ENCODE measurements at regions not wholly inside any gene's neighbourhood (a gene's known extent, or its start where the extent isn't known, plus 50 kb on each side); places are given as distances from the start of the nearest gene placed in this dataset.

DNA sequence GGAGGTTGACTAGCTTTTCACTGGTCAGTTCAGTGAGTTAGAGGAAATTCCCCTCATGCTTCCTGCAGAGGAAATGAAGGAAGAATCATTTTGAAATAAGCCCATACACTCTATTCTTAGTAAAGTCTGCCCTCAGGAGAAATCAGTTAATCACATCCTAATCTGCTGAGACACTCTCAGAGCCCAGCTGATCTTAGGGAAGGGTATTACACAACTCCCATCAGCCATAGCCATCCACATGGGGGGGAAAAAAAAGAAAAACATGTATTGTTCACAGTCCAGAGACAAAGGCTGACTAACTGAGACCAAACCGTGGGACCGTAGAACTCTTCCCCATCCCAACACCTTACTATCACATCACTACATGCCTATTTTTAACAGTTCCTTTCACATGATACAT, 722.3 kb downstream of the CDH8 start:
- no peak for DNase-seq

DNA sequence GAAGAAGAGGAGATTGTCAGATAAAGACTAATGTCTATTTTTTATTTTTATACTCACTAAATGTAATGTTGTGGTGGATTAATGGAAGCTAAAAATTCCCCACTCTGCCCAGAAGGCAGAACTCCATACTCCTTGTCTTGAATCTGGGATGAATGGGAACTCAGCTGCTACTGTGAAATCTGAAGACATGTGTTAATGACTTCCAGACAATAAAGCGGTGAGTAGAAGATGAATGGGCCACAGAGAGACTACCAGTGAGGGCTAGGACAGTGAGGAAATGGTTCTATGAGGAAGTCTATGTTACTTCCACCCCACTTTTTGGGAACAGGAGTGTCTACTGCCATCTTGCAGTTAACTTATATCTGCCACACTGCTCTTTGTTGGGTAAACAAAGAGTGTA, 726.9 kb downstream of the CDH8 start:
- DNase-seq, result no peak

DNA sequence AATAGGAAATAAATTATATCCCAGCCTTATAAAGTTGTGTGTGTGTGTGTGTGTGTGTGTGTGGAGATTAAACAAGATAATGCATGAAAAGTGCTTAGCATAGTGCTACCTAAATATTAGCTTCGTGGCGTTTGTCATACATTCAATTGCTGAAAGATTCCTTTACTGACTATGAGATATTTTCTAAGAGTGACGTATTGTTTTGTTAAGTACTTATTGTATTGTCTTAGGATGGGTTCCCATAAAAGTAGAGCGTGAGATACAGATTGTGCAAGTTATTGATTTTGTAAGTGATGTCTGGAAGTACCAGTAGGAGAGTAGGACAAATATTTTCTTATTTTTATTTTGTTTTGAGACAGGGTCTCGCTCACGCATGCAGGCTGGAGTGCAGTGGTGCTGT, 730.0 kb downstream of the CDH8 start:
- DNase-seq, result no peak

DNA sequence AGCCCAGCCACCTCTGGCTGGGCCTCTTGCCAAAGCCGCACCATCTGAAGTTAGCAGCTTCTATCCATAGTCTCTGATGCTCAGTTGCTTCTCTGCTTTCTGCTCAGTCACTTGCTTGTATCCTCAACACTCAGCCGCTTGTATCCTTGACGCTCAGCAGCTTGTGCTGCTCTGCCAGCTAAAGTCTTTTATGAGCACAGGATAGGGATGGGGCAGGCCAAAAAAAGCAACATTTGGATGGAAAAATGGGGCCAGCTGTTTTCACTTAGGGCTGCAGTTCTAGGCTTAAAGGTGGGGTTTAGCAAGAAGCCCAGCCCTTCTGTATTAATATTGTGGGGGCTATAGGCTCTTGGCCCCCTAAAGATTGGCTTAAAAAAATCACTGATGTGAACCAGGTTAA, 739.4 kb downstream of the CDH8 start:
- no peak for DNase-seq

DNA sequence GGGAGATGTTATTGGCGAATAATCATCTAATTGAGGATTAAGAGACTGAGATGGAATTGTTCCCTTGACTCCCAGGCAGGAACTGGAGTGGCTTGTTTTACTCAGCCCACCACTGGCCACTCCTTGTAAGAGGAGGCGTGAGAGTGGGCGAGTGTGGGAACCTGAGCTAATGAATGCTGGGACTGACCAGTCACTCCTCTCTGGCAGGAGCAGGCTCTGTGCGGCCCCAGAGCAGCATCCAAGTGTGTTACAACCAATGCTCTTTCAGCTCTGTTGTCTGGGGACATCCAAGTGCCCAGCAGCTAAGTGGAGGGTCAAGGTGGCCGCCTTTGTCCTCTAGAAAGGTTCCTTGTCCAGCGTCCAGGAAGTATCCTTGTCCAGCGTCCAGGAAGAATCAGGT, 739.9 kb downstream of the CDH8 start:
- DNase-seq, result no peak

DNA sequence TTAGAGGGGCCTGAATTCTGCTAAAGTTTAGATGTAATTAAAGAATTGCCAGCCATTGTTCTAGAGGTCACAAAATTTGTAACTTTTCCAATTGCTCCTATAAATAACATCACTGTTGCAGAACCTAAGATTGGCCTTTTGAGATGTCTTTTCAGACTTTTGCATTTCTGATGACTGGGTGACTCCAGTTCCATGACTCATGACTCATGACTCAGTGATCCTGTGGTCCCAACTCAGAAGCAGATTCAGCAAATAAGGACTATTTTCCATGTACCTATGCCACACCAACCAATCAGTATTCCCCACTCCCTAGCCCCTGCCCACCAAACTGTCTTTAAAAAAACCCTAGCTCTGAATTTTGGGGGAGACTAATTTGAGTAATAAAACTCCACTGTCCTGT, 740.9 kb downstream of the CDH8 start:
- no peak for DNase-seq

DNA sequence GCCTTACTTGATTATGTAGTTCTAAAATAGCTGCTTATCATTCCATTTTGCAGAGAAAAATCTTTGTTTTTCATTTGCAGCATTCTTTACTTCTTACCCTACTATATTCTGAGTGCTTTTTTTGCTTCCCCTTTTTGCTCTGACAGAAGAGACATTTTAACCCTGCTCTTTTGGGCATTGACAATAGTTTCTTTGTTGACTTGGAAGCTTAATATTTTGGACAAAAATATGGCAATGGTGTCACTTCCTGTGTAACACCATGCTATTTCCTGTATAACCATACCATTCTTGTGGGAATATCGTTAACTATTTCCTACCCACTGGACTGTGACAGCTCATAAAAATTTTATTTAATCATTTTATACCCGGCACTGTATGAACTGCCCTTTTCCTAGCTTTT, 747.1 kb downstream of the CDH8 start:
- DNase-seq, result no peak

DNA sequence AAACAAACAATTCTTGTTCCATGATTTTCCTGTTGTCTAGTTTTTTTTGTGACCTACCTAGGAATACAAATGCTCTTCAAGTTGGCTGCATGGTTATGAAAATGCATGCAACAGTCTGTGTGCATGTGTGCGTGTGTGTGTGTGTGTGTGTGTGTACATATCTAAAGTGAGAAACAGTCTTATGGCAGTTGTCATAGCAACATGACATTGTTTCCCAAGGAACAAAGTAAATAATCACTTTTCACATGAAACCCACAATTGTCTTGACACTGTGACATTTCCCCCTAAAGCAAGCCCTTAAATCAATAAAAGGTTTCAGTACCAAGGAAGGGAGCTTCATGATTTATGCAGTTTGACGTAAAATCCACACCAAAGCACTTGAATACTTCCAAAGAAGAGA, 758.4 kb downstream of the CDH8 start:
- DNase-seq, result no peak

DNA sequence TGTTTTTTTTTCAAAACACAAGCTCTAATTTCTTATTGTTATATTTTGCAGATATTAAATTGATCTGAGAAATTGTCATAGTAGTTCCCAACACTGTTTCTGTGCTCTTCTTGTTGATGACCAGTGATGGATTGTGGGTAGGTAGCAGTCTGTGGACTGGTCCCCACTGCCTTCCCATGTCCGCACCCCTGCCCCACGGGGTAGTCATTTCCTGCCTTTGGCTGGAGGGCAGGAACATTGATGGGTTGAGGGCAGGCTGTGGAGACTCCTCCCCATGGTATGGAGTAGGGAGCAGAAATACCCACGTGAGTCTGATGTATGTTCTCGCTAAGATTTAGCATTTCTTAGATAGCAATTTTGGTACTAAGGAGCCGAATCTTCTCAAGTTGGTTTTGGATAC, 762.0 kb downstream of the CDH8 start:
- DNase-seq, result no peak

DNA sequence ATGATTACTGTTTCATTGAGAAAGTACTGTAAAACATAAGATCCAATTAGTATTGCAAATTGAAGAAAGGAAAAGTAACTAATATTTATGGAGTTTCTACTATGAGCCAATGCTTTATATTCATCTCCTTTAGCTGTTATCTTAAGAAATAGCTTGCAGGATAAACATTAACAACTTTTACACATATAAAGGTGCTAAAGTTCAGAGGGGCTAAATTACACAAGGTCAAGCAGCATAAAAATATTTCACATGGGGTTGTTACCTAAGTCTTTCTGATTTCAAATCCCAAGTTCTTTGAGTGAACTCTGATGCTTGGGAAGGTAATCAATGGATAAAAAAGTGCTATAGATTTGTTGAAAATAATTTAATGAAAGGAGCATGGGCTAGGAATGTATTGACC, 765.5 kb downstream of the CDH8 start:
- no peak for DNase-seq

DNA sequence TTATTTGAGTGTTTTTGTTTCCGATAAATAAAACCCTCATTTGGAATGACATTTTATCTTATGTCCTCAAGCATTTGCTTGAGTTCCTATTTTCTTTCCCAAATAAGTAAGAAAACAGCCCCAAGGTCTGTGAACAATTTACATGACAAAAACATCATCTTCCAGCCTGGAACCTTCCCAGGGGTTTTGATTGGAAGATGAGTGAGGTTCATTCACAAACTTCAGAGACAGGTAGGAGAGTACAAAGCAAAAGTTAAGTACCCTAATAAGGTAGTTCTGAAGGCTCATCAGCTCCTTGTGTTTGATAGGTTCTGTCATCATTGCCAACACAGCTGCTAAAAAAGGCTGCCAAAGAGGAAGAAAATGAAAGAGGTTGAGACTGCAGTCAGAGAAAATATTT, 772.8 kb downstream of the CDH8 start:
- DNase-seq, result no peak

DNA sequence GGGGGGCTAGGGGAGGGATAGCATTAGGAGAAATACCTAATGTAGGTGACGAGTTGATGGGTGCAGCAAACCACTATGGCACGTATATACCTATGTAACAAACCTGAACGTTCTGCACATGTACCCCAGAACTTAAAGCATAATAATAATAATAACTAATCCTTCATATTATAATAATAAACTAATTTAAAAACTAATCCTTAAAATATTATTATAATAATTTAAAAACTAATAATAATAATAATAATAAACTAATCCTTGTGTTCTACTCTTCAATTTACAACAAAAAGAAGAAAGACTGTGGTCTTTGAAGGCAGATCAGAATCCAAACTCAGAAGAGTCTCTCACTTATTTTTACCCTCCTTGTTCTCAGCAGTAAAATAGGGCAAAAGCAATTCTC, 774.9 kb downstream of the CDH8 start:
- DNase-seq, result no peak

DNA sequence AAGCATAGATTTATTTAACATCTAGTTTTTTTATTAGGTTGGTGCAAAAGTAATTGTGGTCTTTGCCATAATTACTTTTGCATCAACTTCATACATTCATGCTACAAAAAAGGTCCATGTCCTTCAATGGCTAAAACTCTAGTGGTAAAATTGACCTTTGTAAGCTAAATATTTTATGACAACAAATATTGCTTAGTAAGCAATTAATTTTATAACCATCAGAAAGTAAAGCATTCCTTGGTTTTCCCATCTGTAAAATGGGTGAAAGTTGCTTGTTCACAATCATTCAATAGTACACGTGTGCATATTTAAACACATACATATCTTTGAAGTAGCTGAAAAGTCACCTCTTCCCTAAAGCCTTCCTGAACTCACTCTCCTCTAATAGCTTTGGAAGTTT, 789.6 kb downstream of the CDH8 start:
- DNase-seq, result no peak

DNA sequence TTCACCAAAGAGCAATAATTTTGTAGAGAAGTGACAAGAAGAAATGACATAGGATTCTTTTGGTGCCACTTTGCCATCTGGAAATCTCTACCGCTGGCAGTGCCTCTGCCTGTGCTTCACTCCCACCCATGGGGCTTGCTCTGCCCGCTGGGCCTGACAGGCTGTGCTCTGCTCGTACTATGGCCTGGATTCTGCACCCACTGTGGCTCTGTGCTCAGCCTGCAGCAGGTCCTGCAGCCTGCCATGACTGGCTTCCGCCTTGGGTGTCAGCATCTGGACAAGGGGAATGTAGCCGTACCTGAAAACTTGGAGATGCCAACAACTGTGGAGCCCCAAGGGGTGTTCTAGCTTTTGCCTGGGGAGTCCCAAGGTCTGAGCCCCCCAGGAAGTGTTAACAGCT, 792.3 kb downstream of the CDH8 start:
- no peak for DNase-seq

DNA sequence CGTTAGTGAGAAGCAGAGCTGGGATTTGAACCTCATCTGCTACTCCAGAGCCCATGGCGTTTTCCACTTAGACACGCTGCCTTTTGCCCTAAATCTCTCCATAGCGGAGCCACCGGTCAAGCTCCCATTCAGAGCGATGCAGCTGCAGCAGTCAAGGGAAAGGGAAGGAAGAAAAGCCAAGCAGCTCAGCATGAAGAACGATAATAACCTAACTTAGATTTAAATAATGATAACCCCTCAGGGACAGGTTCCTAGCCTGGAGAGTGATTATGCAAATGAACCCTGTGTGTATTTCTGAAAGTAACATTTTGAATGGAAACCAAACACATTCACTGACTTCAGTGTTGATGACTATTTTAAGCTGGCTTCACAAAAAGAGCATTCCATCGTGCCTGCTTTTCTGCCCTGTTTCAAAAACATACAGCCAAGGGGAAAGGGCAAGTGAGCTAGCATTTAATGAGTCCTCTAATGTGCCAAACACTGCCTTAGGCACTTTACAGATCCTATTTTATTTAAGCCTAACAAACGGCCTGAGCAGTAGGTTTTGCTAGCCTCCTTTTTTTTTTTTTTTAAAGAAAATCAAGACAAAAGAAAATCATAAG, 798.3 kb downstream of the CDH8 start:
- no peak for DNase-seq

DNA sequence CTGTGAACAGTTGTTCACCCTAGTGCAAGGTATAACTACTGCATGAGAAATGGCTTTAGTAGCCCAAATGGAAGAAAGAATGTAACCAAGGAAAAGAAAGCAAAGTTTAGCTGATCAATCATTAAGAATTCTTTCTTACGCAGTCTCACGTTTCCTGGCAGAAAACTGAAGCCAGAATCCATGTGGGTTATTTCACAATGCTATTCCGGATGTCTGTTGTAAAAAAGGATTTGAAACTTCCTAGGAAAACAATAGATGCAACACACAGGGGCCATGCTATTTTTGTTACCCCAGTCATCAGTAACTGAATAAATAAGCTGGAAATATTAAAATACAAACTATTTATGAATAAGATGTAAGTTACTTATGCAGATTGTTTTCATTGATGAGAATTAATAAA, 802.5 kb downstream of the CDH8 start:
- no peak for DNase-seq

DNA sequence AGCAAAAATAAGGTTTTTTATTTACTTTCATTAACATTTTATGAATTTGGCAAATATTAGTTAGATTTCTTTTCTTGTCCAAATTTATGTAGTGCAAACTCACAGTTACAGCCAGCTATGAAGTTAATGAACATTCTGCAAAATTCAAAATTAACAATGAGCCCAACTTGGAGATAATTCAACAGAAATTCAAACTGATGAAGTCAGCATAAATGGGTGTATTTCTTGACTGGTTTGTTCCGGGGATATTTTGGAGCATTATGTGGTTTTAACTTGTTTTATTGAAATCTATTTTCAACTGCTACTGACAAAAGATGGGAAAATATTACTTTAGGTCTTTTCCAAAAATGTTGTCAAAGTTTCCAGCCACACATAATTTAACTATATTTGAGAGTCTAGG, 807.9 kb downstream of the CDH8 start:
- DNase-seq, result no peak

DNA sequence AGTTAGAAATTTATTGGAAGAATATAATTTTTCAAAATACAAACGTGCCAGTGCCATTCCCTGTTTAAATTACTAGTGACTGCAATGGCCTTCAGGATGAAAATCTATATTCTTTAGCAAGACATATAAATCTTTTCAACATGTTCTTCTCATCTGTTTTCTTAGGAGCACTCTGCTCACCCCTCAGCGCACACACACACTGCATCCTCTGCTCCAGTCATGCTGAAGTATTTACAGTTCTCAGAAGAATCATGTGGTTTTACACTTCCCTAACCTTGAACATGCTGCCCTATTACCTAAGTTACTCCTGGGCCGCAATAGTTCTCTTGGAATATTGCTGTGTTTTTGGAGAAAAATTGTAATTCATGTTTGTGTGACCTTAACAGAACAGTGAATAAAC, 820.6 kb downstream of the CDH8 start:
- DNase-seq, result no peak

DNA sequence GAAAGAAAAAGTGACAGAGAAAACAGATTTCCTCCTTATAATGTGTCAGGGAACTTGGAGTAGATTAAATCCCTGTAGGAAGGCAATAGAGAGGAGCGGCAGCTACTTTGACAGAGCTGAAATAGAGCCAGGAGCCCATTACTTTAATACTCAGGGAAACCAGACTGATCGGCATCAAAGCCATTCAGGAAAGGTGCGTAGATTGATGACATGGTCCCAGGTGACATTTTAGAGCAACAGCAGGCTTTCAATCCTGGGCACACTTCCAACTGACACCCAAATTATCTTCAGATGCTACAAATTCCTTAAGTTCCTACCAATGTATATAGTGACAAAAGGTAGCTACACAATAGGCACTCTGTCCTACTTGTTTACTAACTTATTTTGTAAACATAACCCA, 821.5 kb downstream of the CDH8 start:
- DNase-seq, result no peak

DNA sequence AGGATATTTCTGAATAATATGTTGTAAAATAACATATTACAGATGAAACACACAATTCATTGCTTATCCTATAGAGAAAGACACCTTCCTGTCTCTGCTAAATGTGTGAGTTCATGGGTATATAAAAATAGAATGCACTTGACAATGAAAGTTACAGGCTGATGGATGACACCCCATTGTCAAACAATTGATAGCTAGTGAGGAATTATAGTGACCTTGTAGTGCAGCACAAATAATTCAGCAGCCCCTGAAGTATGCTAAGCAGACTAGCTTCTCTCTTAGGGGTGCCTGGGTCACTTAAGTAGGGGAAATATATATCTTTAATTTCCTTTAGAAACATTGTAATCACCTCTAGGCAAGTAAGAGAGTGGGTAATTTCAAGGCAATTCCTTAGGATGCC, 826.2 kb downstream of the CDH8 start:
- DNase-seq, result peak; percentile 57

DNA sequence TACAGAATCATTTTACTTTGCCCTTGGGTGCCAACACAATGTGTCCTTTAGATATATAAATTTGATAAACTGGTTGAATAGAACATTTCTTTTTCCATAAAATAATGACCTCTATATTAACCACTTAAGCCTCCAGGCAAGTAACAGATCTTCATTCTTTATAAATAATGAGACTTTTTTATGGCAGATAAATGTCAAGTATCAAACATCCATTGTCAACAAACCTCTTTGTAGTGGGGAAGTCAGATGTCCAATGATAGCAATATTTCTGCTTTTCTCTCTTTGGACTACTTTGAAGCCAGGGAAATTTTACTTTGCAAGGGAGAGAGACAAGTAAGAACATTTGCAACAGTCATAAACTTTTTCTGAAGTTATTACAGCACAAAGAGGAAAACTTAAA, 841.2 kb downstream of the CDH8 start:
- DNase-seq, result no peak

DNA sequence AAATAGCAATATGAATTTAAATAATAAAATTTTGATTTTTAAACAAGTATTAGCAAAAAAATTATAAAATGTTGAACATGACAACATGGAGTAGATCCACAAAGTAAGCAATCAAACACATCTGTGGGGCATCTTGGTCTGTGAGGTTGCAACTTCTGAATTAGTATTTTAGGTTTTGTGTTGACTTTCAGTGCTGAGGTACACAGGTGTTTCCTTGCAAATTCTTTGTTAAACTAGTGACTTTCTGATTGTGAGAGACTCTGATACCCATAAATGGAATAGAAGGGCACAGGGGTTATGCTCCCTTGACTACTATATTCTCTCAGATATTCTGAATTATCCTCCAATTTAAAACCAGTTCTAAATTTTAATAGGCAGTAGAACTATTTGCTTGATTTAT, 841.7 kb downstream of the CDH8 start:
- DNase-seq, result no peak

DNA sequence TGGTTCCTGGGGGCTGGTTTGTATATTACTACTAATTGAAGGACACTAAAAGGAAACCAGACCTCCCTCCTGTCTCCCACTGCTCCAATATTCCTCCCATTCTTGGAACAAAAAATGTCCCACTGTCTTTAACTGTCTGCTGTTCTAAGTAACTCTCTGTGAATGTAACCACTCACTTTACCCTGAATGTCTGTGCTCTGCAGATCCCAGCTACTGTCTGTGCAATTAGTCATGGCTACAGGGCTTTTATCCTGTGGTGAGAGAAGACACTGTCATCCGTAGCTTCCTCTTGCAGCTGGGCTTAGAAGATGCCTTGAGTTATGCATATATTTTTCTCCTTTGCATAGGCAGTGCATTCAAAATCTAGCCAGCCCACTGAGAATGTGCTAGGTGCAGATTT, 853.8 kb downstream of the CDH8 start:
- no peak for DNase-seq

DNA sequence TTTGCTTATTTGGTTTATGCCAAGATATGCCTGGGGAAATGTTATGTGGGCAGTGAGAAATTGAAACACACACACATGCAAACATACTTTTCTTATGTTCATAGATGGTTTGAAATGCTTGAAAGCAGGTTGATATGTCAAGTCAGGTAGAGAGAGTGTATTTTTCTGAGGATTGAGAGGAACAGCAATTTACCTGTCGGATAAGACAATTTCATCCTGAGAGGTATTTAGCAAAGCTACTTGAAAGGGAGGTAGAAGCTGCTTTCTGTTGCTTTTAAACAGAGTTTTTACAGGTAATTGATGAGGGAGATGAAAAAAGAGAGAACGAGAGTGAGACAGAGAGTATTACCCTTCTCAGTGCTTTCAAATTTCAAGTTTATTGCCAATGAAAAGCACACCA, 854.3 kb downstream of the CDH8 start:
- no peak for DNase-seq

DNA sequence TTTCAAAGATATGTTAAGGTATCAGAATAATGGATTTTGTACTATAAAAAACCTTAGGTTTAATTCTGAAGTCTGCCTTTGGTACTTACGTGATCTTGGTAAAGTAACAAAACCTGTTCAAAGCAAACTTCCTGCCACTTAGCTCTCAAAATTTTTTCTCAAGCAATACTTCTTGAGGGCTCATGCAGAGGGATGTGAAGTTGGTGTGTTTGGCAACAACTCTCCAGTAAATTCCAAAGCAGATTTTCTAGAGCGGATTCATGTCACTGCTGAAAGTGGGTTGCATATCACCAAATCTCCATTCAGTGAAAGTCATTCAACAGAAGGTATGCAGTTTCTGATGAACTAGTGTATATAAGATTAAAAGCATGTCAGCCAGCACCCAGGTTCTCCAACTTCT, 856.7 kb downstream of the CDH8 start:
- DNase-seq, result no peak

DNA sequence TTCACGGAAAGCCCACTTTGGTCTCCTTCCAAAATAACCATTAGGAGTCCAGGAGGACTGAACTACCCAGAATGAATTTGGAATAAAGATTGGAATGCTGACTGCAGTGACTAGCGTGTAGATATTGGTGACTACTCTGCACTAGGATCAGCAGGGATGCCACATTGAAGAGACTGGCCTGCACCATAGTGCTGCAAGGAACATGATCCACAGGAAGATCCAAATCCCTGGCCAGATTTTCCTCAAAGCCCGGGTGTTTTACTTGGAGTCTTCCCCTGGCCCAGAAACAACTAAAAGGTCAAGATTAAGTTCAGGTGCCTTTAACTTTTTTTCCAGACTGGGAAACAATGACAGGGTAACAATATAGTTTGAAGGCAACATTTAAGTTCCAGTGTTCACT, 870.4 kb downstream of the CDH8 start:
- no peak for DNase-seq

Data from NCI-H2227 treated with DMSO at 0.1 percent for 48 hours (cell line).